ENCODE measurements at regions not wholly inside any gene's neighbourhood (a gene's known extent, or its start where the extent isn't known, plus 50 kb on each side); places are given as distances from the start of the nearest gene placed in this dataset.

GRCh38 chr10:104505521-104506042 is 135.5 kb upstream of the SORCS3 start:
- no peak for TF ChIP-seq CTCF (IDR thresholded peaks at IDR 0.05)
- no peak overlapping the region for H3K4me3 ChIP-seq
- no peak for ATAC-seq
- no peaks in the 10 kb centered on the region for H3K27me3 ChIP-seq
- H3K27ac ChIP-seq = no peak overlapping the region
- H3K9me3 ChIP-seq = no peaks in the 10 kb centered on the region
- H3K4me1 ChIP-seq = no peaks in the 10 kb centered on the region
- DNase-seq = no peak
- H3K36me3 ChIP-seq = no peaks in the 10 kb centered on the region
- intact Hi-C loops (cut with DNase I) = no loop called here

GRCh38 chr10:104509981-104510380 is 131.1 kb upstream of the SORCS3 start:
- no peak for TF ChIP-seq CTCF (IDR thresholded peaks at IDR 0.05)
- intact Hi-C loops (cut with DNase I) = no loop called here
- DNase-seq = peak in 1 of 4 donors; percentile 13
- Histone ChIP-seq H3K9me3 (no peaks in the 10 kb centered on the region), H3K4me3 (no peak overlapping the region), H3K27me3 (peaks cover 0 to 6% of the 10 kb centered on the region in 2 donors), H3K36me3 (no peaks in the 10 kb centered on the region), H3K4me1 (no peaks in the 10 kb centered on the region), H3K27ac (no peak overlapping the region)
- no peak for ATAC-seq

- no peak for DNase-seq
- intact Hi-C loops (cut with DNase I) = no loop called here
- Histone ChIP-seq H3K4me1 (no peaks in the 10 kb centered on the region), H3K27me3 (peaks cover 0 to 6% of the 10 kb centered on the region in 2 donors), H3K36me3 (no peaks in the 10 kb centered on the region), H3K9me3 (no peaks in the 10 kb centered on the region), H3K4me3 (no peak overlapping the region), H3K27ac (no peak overlapping the region)
- TF ChIP-seq CTCF (IDR thresholded peaks at IDR 0.05) = no peak
- no peak for ATAC-seq
These were observed 130.4 kb upstream of the SORCS3 start for GRCh38 chr10:104510644-104511043.

GRCh38 chr10:104512800-104513199 is 128.3 kb upstream of the SORCS3 start:
- no peak for DNase-seq
- intact Hi-C loops (cut with DNase I) = no loop called here

GRCh38 chr10:104515678-104516199 is 125.4 kb upstream of the SORCS3 start:
- no peaks in the 10 kb centered on the region for H3K4me1 ChIP-seq
- no peak for DNase-seq
- H3K27me3 ChIP-seq = peaks cover 0 to 14% of the 10 kb centered on the region in 2 donors
- no peak overlapping the region for H3K27ac ChIP-seq
- intact Hi-C loops (cut with DNase I) = no loop called here
- no peak for TF ChIP-seq CTCF (IDR thresholded peaks at IDR 0.05)
- H3K4me3 ChIP-seq = no peak overlapping the region
- no peaks in the 10 kb centered on the region for H3K9me3 ChIP-seq
- ATAC-seq = no peak
- H3K36me3 ChIP-seq = no peaks in the 10 kb centered on the region

More at GRCh38 chr10:104512800-104513199, 128.3 kb upstream of the SORCS3 start:
- Histone ChIP-seq H3K9me3 (no peaks in the 10 kb centered on the region), H3K27me3 (peaks cover 0 to 6% of the 10 kb centered on the region in 2 donors), H3K4me1 (no peaks in the 10 kb centered on the region), H3K4me3 (no peak overlapping the region), H3K27ac (no peak overlapping the region), H3K36me3 (no peaks in the 10 kb centered on the region)
- no peak for ATAC-seq
- no peak for TF ChIP-seq CTCF (IDR thresholded peaks at IDR 0.05)

All from left lung (tissue), 4 donors.